Lower lobe of right lung (tissue), 2 donors: ENCODE measurements at regions not wholly inside any gene's neighbourhood (a gene's known extent, or its start where the extent isn't known, plus 50 kb on each side); places are given as distances from the start of the nearest gene placed in this dataset.
A peak's percentile ranks its signal among the peaks of the same experiment; 100 is the strongest.

Experiments
- ATAC-seq, 2 donors: fragments of 200-7000 bp; cut with Tn5 transposase; one replicate each; pipeline ENCODE4 v1.9.1; 2020 to 2022; ENCODE audit warnings: mild to moderate bottlenecking in 2 of 2, moderate library complexity in 2 of 2
- DNase-seq: peaks from one replicate; pipeline ENCODE4 v3.0.0-alpha.2; 2020
- H3K27ac ChIP-seq: fragments of 200-600 bp; one replicate; pipeline ENCODE4 v1.8.0; 2022
- H3K27me3 ChIP-seq: fragments of 200-600 bp; one replicate; pipeline ENCODE4 v1.8.0; 2022; ENCODE audit warnings: low read depth
- H3K36me3 ChIP-seq: fragments of 200-600 bp; one replicate; pipeline ENCODE4 v1.8.0; 2022; ENCODE audit warnings: mild to moderate bottlenecking
- H3K4me1 ChIP-seq: fragments of 200-600 bp; one replicate; pipeline ENCODE4 v1.8.0; 2022
- H3K4me3 ChIP-seq: fragments of 200-600 bp; one replicate; pipeline ENCODE4 v1.8.0; 2022; ENCODE audit warnings: mild to moderate bottlenecking
- H3K9me3 ChIP-seq: fragments of 200-600 bp; one replicate; pipeline ENCODE4 v1.8.0; 2022
- intact Hi-C: fragments of 100-400 bp; cut with DNase I; formaldehyde crosslinking; loops from one replicate; pipeline ENCODE4 v1.11.0; 2022
- TF ChIP-seq, protein P1 (sequence below): fragments of 200-600 bp; IDR thresholded peaks from one replicate; pipeline ENCODE4 v1.8.0; 2022; ENCODE audit warnings: antibody characterized with exemption, mild to moderate bottlenecking
- donor health status: DM: no; HTN: yes; CAD: no; lungs with severe emphysema.

DNA sequence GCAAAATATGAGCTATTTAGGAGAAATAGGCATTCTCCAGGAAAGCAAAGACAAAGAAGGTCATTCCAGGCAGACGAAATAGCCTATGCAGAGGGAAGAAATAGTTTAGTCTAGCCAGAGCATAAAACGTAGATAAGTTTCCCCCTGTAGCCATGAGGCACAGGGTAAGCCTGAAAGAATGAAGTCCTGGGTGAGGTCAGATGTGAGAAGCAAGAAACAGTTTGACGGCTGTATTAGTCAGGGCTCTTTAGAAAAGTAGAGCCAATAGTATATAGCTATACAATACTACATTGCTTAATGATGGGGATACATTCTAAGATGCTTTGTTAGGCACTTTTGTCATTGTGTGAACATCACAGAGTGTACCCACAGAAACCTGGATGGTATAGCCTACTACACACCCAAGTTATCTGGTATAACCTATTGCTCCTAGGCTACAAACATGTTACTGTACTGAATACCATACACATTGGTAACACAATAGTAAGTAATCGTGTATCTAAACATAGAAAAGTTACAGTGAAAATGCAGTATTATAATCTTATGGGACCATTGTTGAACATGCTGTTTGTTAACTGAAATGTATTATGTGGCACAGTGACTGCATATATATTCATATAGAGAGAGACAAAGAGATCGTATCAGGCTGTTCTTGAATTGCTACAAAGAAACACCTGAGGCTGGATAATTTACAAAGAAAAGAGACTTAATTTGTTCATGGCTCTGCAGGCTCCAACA is 59.3 kb upstream of the WDFY2 start:
- no peak for DNase-seq
- H3K4me3 ChIP-seq = no peak overlapping the region

GRCh38 chr13:51525567-51526167 is 58.6 kb upstream of the WDFY2 start:
- H3K4me1 ChIP-seq = no peaks in the 10 kb centered on the region
- no peak for ATAC-seq
- no peaks in the 10 kb centered on the region for H3K9me3 ChIP-seq
- no peak overlapping the region for H3K4me3 ChIP-seq
- TF ChIP-seq, protein P1, sequence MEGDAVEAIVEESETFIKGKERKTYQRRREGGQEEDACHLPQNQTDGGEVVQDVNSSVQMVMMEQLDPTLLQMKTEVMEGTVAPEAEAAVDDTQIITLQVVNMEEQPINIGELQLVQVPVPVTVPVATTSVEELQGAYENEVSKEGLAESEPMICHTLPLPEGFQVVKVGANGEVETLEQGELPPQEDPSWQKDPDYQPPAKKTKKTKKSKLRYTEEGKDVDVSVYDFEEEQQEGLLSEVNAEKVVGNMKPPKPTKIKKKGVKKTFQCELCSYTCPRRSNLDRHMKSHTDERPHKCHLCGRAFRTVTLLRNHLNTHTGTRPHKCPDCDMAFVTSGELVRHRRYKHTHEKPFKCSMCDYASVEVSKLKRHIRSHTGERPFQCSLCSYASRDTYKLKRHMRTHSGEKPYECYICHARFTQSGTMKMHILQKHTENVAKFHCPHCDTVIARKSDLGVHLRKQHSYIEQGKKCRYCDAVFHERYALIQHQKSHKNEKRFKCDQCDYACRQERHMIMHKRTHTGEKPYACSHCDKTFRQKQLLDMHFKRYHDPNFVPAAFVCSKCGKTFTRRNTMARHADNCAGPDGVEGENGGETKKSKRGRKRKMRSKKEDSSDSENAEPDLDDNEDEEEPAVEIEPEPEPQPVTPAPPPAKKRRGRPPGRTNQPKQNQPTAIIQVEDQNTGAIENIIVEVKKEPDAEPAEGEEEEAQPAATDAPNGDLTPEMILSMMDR = no peak
- H3K27ac ChIP-seq = no peak overlapping the region
- no peaks in the 10 kb centered on the region for H3K36me3 ChIP-seq
- no peaks in the 10 kb centered on the region for H3K27me3 ChIP-seq
- intact Hi-C loops = no loop called here
- no peak for DNase-seq

More for the DNA sequence above, 59.3 kb upstream of the WDFY2 start:
- H3K4me1 ChIP-seq = no peaks in the 10 kb centered on the region
- ATAC-seq = no peak
- H3K27me3 ChIP-seq = no peaks in the 10 kb centered on the region
- TF ChIP-seq, protein P1 = no peak
- H3K27ac ChIP-seq = no peak overlapping the region
- intact Hi-C loops = no loop called here
- H3K9me3 ChIP-seq = no peaks in the 10 kb centered on the region
- H3K36me3 ChIP-seq = no peaks in the 10 kb centered on the region

DNA sequence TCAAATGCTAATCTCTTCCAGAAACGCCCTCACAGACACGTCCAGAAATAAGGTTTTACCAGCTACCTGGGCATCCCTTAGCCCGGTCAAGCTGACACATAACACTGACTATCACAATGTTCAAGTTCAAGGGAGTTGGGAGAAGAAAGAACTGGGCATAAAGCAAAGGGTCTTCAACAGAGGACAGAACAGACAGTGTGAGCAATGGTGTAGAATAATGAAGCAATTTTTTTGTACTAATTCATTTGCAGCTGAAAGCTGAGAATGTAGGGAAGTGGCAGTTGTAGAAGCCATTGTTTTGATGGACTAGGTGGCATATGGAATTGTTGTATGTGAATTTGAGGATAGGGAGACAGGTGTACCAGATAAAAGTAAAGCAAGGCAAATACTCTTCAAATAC is 58.1 kb upstream of the WDFY2 start:
- H3K4me1 ChIP-seq = no peaks in the 10 kb centered on the region
- H3K4me3 ChIP-seq = no peak overlapping the region
- no peaks in the 10 kb centered on the region for H3K27me3 ChIP-seq
- no peak for DNase-seq
- no peaks in the 10 kb centered on the region for H3K9me3 ChIP-seq
- TF ChIP-seq, protein P1 = no peak
- H3K36me3 ChIP-seq = no peaks in the 10 kb centered on the region
- no peak for ATAC-seq
- intact Hi-C loops = no loop called here
- H3K27ac ChIP-seq = no peak overlapping the region

DNA sequence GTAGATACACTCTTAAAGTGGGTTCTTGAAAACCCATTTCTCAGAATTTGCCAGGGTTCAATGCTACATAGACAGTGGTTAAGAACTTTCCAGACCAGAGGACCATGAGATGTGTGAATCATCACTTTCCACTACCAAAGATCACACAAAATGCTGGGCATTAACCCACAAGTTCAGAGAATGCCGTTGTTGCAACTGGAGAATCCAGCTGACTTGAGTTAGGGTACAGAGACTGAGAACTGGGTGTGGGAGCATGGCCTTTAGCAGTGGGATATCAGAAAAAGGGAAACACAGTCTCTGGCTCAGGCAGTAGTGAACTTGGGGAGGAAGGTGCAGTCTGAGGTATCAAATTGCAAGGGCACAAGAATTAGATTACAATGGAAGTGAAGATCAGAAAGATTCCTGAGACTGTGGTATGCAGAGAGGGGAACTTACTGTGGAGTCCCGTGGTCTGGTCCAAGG is 51.5 kb upstream of the WDFY2 start:
- Histone ChIP-seq H3K36me3 (no peaks in the 10 kb centered on the region), H3K4me3 (no peak overlapping the region), H3K27me3 (no peaks in the 10 kb centered on the region), H3K9me3 (no peaks in the 10 kb centered on the region), H3K27ac (no peak overlapping the region), H3K4me1 (peaks cover 8% of the 10 kb centered on the region)
- intact Hi-C loops = no loop called here
- DNase-seq (no peak), ATAC-seq (peak in 1 of 2 donors; percentile 46)
- TF ChIP-seq, protein P1 = no peak

GRCh38 chr13:51534041-51534817 is 50.0 kb upstream of the WDFY2 start:
- peak overlapping the region; percentile 20 for H3K27ac ChIP-seq

More at GRCh38 chr13:51534041-51534817, 50.0 kb upstream of the WDFY2 start:
- ATAC-seq = peak; percentile 79 to 88
- peaks cover 8% of the 10 kb centered on the region for H3K4me1 ChIP-seq
- no peak overlapping the region for H3K4me3 ChIP-seq
- TF ChIP-seq, protein P1 = no peak
- no peaks in the 10 kb centered on the region for H3K9me3 ChIP-seq
- DNase-seq = peak; percentile 80
- intact Hi-C loops = no loop called here
- H3K36me3 ChIP-seq = no peaks in the 10 kb centered on the region
- no peaks in the 10 kb centered on the region for H3K27me3 ChIP-seq
